GM18519 (cell line): ENCODE measurements at regions not wholly inside any gene's neighbourhood (a gene's known extent, or its start where the extent isn't known, plus 50 kb on each side); places are given as distances from the start of the nearest gene placed in this dataset.

Source experiments
- ATAC-seq: cut with Tn5 transposase; IDR thresholded peaks from one replicate; pipeline ENCODE4 v1.9.1; 2021; ENCODE audit warnings: mild to moderate bottlenecking, moderate library complexity; ENCODE audit not compliant: unreplicated experiment, low FRiP score

GRCh38 chr4:34193451-34194154 is 2050.7 kb downstream of the ARAP2 start:
- no peak for ATAC-seq

- no peak for ATAC-seq
Measured at GRCh38 chr4:34194585-34194984, 2049.7 kb downstream of the ARAP2 start.

GRCh38 chr4:34196375-34196774 is 2047.9 kb downstream of the ARAP2 start:
- ATAC-seq: no peak

- ATAC-seq: no peak
Measured at GRCh38 chr4:34198966-34199365, 2045.3 kb downstream of the ARAP2 start.

- ATAC-seq: no peak
Measured at GRCh38 chr4:34200535-34200934, 2043.8 kb downstream of the ARAP2 start.

GRCh38 chr4:34202154-34202553 is 2042.2 kb downstream of the ARAP2 start:
- no peak for ATAC-seq

DNA sequence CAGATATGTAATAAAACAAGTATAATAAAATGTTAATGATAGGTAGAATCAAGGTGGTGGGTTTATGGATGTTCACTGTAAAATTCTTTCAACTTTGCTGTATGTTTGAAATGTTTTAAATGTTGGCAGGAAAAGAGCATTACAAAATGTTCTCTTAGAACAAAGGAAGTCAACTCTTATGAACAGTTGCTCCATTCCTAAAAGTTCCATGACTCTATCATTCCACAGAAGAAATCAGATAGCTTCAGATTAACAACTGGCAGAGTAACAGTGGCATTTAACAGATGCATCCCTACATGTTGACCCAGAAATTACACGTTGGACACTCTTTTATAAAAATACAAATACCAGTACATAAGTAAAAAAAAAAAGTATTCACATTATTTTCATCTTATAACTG is 2023.7 kb downstream of the ARAP2 start:
- ATAC-seq: no peak

DNA sequence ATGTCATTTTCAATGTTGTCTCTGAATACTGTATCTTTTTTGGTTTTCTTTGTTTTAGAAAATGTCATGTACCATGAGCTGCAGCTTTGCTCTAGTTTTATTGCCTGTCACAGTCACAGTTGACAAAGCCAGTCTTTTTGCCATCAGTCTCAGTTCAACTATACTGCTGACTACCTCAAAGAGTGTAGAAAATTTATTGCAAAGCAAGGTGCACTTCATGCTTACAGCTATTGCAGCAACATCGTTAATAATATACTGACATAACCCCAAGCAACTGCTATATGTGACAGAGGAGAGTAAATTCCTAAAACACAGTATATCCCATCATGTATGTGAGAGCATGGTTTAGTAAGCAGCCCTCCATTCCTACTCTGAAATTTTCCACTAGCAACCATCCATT is 2022.3 kb downstream of the ARAP2 start:
- ATAC-seq: no peak

- no peak for ATAC-seq
Measured at GRCh38 chr4:34236118-34236517, 2008.2 kb downstream of the ARAP2 start.

DNA sequence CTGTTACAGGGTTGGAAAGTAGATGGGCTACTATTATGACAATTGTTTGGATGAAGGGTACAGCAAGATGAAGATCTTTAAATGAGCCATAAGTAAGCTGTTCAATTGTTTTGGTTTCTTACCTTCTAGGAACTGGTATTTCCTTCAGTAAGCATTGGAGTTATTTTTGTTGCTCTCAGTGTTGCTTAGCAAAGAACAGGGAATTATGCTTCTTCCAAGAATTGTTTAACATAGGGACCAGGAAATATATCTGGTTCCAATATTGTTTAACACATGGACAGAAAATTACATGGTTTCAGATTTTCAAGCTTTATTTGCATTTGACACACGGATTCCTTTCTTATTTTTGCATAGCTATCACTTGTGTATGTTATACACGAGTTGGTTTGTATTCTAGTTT is 1999.0 kb downstream of the ARAP2 start:
- no peak for ATAC-seq

DNA sequence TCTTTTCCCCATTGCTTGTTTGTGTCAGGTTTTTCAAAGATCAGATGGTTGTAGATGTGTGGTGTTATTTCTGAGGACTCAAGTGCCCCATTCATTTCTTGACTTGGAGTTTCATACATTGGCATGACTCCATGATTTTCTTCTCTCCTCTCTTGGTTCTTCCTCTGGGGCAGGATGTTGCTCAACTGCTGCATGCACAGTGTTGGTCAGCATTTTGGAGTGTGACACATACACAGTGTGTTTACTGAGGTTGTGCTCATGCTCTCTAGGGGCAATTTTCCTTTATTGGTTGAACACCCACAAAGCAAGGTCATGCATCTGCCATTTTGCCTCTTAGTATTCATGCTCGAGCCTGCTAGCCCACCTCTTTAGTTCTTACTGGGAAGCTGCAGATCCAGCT is 1993.8 kb downstream of the ARAP2 start:
- no peak for ATAC-seq

GRCh38 chr4:34253239-34253638 is 1991.1 kb downstream of the ARAP2 start:
- no peak for ATAC-seq

GRCh38 chr4:34258176-34258575 is 1986.1 kb downstream of the ARAP2 start:
- ATAC-seq: no peak

DNA sequence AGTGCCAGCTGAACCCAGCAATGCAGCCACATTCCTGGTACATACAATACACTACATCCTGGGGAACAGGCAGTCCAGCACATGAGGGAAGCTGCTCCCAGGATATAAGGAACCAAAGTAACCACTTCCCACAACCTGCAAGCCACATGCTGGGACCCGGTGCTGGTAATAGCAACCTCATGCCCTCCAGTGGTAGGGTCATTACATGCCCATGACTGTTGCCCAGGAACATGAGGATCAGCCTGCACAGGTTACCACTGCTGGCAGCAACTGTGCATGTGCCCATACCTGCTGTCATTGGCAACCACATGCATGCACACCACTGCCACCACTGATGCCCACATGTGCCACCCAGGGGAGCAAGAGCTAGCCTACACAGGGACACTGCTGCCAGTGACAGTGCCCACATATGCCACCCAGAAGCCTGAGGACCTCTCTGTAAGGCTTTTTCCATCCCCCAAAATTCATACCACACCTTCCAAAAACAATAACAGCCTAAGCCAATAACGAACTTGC is 1982.5 kb downstream of the ARAP2 start:
- no peak for ATAC-seq

- no peak for ATAC-seq
Measured at GRCh38 chr4:34269613-34270012, 1974.7 kb downstream of the ARAP2 start.

- no peak for ATAC-seq
Measured at GRCh38 chr4:34271479-34272355, 1972.6 kb downstream of the ARAP2 start.

GRCh38 chr4:34279011-34279410 is 1965.3 kb downstream of the ARAP2 start:
- no peak for ATAC-seq

DNA sequence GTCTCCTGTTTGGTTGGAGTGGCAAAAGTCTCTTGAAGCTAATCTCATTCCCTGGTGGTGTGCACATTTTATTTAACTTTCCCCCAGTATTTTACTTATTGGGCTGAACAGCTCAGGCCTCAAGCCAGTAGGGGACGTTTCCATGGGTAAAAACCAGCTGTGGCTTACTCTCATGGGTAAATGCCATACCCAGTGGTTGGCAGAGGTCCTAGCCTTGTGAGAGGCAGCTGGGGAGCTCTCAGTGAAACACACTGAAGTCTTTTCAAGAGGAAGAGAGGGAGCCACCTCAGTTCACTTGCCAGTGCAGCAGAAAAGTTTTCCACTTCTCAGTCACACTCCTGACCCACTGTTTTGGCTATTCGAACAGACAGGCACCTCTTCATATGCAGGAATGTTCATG is 1964.2 kb downstream of the ARAP2 start:
- no peak for ATAC-seq

- no peak for ATAC-seq
Measured at GRCh38 chr4:34281826-34282225, 1962.5 kb downstream of the ARAP2 start.

- no peak for ATAC-seq
Measured at GRCh38 chr4:34289489-34289888, 1954.8 kb downstream of the ARAP2 start.

DNA sequence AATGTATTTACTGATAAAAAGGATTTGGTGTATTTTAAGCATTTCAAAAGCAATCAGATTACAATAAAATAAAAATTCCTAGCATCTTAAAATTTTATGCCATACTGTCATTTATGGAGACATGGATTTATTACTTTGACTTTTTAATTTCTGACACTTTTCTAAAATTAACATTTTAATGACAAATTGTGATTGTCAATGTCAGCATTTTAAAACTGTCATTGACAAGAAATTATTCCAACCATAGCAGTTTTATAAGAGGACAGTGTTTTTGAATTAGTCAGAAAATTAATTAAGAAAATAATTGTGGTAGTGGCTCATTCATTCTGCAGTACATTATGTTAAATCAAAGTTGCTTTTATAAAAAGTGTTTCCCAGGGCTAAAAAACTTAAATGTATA is 1954.4 kb downstream of the ARAP2 start:
- ATAC-seq: no peak

DNA sequence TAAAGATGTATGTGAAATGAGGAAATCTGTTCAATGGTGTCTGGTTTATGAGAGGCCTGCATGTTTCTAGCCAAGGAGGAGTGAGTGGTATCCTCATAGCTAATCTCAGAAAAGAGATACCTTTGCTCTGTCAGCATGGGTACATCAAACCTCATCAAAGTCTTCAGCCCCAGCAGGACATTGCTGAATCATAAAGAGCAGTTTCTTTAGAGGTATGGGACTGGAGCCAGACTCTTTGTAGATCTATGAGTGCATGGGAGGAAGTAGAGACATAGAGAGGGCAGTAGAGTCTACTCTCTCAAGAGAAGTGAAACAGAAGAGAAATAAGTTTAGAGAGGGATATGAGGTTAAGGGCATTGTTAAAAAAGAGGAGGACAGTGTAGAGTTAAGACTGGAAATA is 1950.9 kb downstream of the ARAP2 start:
- no peak for ATAC-seq
